ENCODE measurements at regions not wholly inside any gene's neighbourhood (a gene's known extent, or its start where the extent isn't known, plus 50 kb on each side); places are given as distances from the start of the nearest gene placed in this dataset.
"Not testable (repeated sequence)": the region's sequence is repeated elsewhere in the genome, so short reads cannot be mapped to it uniquely, and the experiment has no call there.

- DNase-seq (ENCODE audit: low spot score), result no peak
Measured at GRCh38 chr10:9911488-9911887, 1106.2 kb upstream of the CELF2 start.

- no peak for DNase-seq (ENCODE audit: low spot score)
Measured at GRCh38 chr10:9913876-9914514, 1103.7 kb upstream of the CELF2 start.

GRCh38 chr10:9921544-9921943, 1096.1 kb upstream of the CELF2 start:
- DNase-seq (ENCODE audit: low spot score), result no peak

DNA sequence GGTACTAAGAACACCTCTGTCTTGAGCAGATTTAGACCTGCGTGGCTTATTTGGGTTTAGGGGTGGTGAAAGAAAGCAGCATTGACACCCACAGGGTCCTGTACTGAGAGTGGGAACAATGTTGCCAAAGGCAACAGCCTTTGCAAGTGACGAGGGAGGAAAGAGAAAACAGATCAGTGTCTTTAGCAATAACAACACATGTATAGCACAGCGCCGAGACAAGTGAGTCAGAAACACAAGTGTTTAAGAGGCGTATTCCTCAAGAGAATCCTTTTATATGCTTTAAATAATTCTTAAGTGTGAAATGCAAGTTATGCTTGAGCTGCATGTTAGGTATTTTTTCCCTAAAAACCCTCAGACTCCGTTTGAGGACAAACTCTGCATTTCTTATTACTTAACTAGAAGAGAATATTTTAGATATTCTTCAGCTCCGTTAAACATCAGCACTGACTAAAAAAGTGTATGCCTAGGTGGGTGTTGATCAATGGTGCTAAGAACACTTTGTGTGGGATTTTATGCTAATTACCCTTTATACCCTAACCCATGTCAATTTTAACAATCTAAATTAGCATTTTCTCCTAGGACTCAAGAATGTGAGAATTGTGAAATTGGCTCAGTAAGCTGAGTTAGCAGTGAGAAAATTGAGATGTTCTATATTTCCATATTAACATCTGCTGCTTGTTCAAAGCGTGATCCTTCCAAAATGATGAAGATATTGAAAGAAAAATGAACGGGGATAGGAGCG, 1095.4 kb upstream of the CELF2 start:
- DNase-seq (ENCODE audit: low spot score), result no peak

DNA sequence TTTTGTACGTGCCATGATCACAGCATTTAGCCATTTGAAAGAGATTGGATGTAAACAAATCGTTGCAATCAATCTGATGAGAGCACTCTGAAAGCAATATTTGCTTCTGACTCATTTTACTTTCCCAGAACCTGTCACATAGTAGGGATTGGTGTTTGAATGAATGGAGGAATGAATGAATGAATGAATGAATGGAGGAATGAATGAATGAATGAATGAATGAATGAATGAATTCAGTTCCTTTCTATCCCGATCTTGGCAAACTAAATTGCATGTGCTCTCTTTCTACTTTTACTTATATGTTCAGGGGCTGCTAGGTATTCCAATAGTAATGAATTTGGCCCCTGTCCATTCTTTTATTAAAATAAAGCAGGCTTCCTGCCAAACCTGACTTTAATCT, 1091.7 kb upstream of the CELF2 start:
- no peak for DNase-seq (ENCODE audit: low spot score)

DNA sequence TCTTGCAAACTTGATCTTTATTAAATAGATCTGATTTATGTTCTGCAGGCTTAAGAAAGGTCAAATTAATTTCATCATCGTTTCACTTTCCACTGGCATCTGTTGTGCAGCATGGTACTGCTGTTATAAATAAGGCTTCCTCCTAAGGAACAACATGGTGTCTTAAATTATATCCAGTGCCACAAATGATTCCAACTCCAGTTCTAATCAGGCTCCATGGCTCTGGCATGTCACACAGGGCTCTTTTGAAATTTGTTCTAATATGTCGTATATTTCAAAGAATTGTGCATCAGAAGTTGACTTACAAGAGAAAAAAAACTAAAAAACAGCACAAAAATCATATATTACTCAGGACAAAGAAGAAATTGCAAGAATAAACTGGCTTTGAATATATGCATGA, 1090.8 kb upstream of the CELF2 start:
- DNase-seq (ENCODE audit: low spot score), result no peak

- no peak for DNase-seq (ENCODE audit: low spot score)
Measured at GRCh38 chr10:9939716-9940115, 1078.0 kb upstream of the CELF2 start.

DNA sequence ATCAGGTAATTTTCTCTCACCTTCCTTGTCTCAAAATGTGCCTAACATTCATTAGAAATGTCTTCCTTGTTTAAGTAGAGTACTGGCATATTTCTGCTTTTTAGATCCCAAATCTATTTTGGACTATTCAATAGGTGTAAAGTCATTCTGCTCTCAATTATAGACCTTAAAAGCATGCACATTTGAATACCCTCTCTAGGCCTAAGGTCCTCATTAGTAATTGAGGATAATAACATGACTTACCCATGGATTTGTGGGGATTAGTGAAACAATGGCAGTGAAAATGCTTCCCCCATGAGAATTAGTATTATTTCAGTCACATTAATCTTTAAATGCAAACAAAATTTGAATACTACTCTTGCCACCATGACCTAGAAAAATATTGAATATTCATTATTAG, 1073.0 kb upstream of the CELF2 start:
- DNase-seq (ENCODE audit: low spot score), result no peak

- no peak for DNase-seq (ENCODE audit: low spot score)
Measured at GRCh38 chr10:9950070-9950469, 1067.6 kb upstream of the CELF2 start.

GRCh38 chr10:9951481-9952257, 1066.0 kb upstream of the CELF2 start:
- no peak for DNase-seq (ENCODE audit: low spot score)

DNA sequence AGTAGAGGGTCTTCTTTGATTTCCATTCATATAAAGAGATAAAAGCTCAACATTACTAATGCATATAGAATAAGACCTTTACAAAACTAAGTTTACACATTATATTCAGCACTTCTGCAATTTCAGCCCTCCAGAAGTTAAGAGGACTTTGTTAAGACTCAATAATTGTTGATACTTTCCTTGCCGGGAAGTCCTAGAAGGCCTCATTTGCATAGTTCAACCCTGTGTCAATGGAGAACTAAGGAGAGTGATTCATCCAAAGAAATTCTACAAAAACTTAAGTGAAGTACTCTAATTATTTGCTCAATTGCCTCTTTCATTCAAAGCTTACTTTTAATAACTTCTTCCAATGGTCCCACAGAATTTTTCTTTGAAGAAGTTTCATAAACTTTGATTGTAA, 1060.3 kb upstream of the CELF2 start:
- DNase-seq (ENCODE audit: low spot score), result no peak

DNA sequence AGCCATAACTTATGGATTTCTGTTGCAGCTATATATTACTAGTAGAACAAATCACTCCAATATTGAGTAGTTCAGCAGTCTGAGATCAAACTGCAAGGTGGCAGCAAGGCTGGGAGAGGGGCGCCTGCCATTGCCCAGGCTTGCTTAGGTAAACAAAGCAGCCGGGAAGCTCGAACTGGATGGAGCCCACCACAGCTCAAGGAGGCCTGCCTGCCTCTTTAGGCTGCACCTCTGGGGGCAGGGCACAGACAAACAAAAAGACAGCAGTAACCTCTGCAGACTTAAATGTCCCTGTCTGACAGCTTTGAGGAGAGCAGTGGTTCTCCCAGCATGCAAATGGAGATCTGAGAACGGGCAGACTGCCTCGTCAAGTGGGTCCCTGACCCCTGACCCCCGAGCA, 1059.8 kb upstream of the CELF2 start:
- DNase-seq (ENCODE audit: low spot score), result not testable (repeated sequence)

DNA sequence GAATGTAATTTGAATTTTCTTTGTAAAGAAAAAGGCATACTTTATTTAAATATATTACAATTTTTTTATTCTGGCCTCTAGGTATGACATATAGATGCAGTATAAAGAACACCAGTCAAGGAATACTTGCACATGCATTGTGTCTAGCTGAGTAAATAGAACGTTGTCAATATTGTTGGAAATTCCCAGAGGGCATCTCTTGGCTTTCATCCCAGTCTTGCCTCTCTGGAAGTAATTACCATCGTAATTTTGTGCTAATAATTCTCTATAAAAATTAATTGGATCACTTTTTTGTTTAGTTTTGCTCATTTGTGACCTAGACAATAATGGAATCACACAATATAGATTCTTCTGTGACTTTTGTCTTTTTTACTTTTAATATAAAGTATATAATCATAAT, 1052.3 kb upstream of the CELF2 start:
- no peak for DNase-seq (ENCODE audit: low spot score)

DNA sequence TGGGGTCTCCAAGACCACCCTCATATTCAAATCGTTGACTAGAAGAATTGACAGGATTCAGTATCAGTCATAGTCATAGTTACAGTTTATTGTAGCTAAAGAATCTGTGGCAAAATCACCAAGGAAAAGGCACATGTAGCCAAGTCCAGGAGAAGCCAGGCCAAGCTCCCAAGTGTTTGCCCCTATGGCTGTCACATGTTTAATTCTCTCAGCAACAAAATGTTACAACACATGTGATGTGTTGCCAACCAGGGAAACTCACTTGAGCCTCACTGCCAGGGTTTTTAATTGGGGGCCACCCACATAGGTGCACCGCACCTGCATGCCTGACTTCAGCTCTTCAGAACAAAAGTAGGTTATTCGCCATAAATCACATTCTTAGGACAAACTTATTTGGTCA, 1030.9 kb upstream of the CELF2 start:
- no peak for DNase-seq (ENCODE audit: low spot score)

GRCh38 chr10:9987197-9987596, 1030.5 kb upstream of the CELF2 start:
- no peak for DNase-seq (ENCODE audit: low spot score)

- DNase-seq (ENCODE audit: low spot score), result no peak
Measured at GRCh38 chr10:9992661-9993060, 1025.0 kb upstream of the CELF2 start.

- DNase-seq (ENCODE audit: low spot score), result no peak
Measured at GRCh38 chr10:9994131-9994530, 1023.5 kb upstream of the CELF2 start.

DNA sequence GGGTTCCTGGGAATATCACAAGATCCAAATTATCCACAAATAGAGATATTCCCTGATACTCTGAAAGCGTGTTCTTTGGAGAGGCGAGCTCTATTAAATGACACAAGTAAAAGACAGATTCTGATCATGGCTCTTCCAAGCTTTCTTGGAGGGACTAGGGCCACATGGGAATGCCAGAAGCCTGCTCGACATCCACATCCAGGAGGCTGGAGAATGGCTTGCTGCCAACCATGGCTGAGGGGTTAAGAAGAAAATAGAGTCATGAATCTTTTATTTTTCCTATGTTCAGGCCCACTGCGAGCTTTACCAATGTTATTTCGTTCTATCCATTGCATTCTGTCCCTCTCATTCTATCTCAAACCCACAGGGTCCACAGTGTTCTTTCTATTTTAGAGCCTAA, 1018.0 kb upstream of the CELF2 start:
- no peak for DNase-seq (ENCODE audit: low spot score)

DNA sequence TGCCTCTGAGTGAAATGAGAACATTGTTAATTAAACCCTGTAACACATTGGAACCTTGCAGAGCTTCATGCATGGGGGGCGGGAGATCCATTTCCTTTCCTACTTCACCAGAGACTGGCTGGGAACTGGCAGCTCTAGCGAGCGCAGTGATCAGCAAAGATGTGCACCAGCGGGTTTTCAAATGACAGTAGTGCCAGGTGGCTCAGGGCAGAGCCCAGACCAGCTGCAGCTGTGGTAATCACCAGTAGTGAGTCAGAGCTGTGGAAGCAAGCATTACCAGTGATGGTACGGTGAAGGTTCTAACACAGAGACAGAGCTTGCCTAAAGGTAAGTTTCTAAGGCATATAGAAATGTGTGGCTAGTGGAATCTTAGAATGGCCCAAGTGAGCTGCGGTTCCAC, 1009.7 kb upstream of the CELF2 start:
- DNase-seq (ENCODE audit: low spot score), result no peak

DNA sequence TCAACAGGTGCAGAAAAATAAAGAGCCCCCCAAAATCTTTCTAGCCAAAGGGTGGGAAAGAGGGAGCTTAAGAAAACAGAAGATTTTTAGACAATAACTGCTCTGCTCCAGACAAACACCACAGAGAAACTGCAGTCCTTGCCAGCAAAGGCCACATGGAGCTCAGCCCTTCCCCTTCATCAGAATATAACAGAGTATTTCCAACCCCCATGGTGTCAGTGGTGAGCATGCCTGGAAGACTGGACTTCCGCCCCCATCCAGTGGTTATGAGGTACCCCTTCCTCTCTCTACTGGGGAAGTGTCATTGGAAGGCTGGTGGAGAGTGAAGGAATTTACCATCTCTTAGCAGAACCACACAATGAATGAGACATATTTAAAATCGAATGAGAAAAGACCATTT, 1007.3 kb upstream of the CELF2 start:
- no peak for DNase-seq (ENCODE audit: low spot score)

GRCh38 chr10:10014846-10015245, 1002.8 kb upstream of the CELF2 start:
- DNase-seq (ENCODE audit: low spot score), result no peak

DNA sequence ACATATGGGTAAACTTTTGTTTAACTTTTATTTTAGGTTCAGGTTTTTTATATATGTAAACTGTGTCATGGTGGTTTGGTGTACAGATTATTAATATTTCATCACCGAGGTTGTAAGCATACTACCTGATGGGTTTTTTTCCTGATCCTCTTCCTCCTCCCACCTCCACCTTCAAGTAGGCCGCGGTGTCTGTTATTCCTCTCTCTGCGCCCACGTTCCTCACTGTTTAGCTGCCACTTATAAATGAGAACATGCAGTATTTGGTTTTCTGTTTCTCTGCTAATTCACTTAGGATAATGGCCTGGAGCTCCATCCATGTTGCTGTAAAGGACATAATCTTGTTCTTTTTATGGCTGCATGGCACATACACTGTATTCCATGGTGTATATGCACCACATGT, 1000.0 kb upstream of the CELF2 start:
- no peak for DNase-seq (ENCODE audit: low spot score)

DNA sequence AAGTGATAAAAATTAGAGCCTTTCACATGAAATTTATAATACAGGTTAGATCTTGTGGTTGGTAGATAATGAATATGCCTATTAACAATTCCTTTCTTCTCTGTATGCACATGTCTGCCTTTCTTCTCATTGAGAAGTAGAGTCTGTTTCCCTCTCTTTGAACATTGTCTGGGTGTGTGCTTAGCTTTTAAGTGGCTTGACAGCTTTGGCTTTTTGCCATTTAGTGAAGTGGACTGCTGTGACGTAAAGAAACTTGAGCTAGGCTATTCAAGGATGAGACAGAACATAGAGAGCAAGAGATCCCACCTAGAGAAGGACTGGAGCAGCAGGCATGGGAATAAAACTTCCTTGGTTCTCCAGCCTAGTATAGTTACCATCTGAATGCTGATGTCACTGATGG, 996.7 kb upstream of the CELF2 start:
- no peak for DNase-seq (ENCODE audit: low spot score)
